Frontal cortex (tissue), 3 donors: ENCODE measurements at regions not wholly inside any gene's neighbourhood (a gene's known extent, or its start where the extent isn't known, plus 50 kb on each side); places are given as distances from the start of the nearest gene placed in this dataset.
"Not testable (repeated sequence)": the region's sequence is repeated elsewhere in the genome, so short reads cannot be mapped to it uniquely, and the experiment has no call there.

Source experiments
- DNase-seq, 2 donors: peaks; one replicate each; pipeline ENCODE4 v3.0.0; 2012; ENCODE audit warnings: low spot score in 2 of 2
- FAIRE-seq: peaks from 2 replicates; lab custom pipeline; 2012; peaks lifted over from hg19 to GRCh38; lab: Jason Lieb, UNC
- donor health status: control.
- donor health status: control.
- donor health status: control.

- no peak for FAIRE-seq
- no peak for DNase-seq
These were observed 130.4 kb downstream of the TRIM43 start for GRCh38 chr2:95722131-95722697.

GRCh38 chr2:95723627-95724210 is 131.9 kb downstream of the TRIM43 start:
- not testable (repeated sequence) for DNase-seq, FAIRE-seq

GRCh38 chr2:95725191-95725590 is 133.4 kb downstream of the TRIM43 start:
- DNase-seq, FAIRE-seq: not testable (repeated sequence)

- FAIRE-seq, DNase-seq: not testable (repeated sequence)
These were observed 133.9 kb downstream of the TRIM43 start for GRCh38 chr2:95725677-95726076.

GRCh38 chr2:95727420-95727819 is 135.6 kb downstream of the TRIM43 start:
- FAIRE-seq, DNase-seq: not testable (repeated sequence)

GRCh38 chr2:95728878-95729596 is 137.2 kb downstream of the TRIM43 start:
- FAIRE-seq (peak; percentile 81), DNase-seq (peak; percentile 36 to 49)

- FAIRE-seq: no peak
These were observed 137.8 kb downstream of the TRIM43 start for GRCh38 chr2:95729597-95729955.

GRCh38 chr2:95730813-95731212 is 139.0 kb downstream of the TRIM43 start:
- DNase-seq: no peak
- FAIRE-seq: no peak

More at GRCh38 chr2:95729597-95729955, 137.8 kb downstream of the TRIM43 start:
- no peak for DNase-seq

GRCh38 chr2:95734976-95735890 is 143.4 kb downstream of the TRIM43 start:
- FAIRE-seq: no peak

GRCh38 chr2:95738301-95738700 is 146.5 kb downstream of the TRIM43 start:
- FAIRE-seq: no peak
- no peak for DNase-seq

More at GRCh38 chr2:95734976-95735890, 143.4 kb downstream of the TRIM43 start:
- DNase-seq: no peak

GRCh38 chr2:95752126-95752525 is 160.3 kb downstream of the TRIM43 start:
- FAIRE-seq, DNase-seq: not testable (repeated sequence)

- not testable (repeated sequence) for FAIRE-seq, DNase-seq
These were observed 162.0 kb downstream of the TRIM43 start for GRCh38 chr2:95753812-95754211.

- not testable (repeated sequence) for FAIRE-seq
These were observed 162.4 kb downstream of the TRIM43 start for GRCh38 chr2:95754213-95754612.

GRCh38 chr2:95754819-95755563 is 163.2 kb downstream of the TRIM43 start:
- FAIRE-seq, DNase-seq: not testable (repeated sequence)

More at GRCh38 chr2:95754213-95754612, 162.4 kb downstream of the TRIM43 start:
- not testable (repeated sequence) for DNase-seq

- not testable (repeated sequence) for DNase-seq, FAIRE-seq
These were observed 164.3 kb downstream of the TRIM43 start for GRCh38 chr2:95755956-95756669.

GRCh38 chr2:95757988-95758387 is 166.2 kb downstream of the TRIM43 start:
- FAIRE-seq: no peak
- DNase-seq: no peak

- no peak for FAIRE-seq
- DNase-seq: no peak
These were observed 167.9 kb downstream of the TRIM43 start for GRCh38 chr2:95759481-95760246.
